ENCODE measurements at regions not wholly inside any gene's neighbourhood (a gene's known extent, or its start where the extent isn't known, plus 50 kb on each side); places are given as distances from the start of the nearest gene placed in this dataset.

- TF ChIP-seq MYC (IDR thresholded peaks at IDR 0.05; ENCODE audit: low read depth, low read length) (no peak), POLR2A (IDR thresholded peaks at IDR 0.05; ENCODE audit: low read depth, low read length) (no peak), JUN (IDR thresholded peaks at IDR 0.05; ENCODE audit: borderline replicate concordance, insufficient read depth, insufficient read length, low read depth) (no peak)
- TF ChIP-seq, protein P1, sequence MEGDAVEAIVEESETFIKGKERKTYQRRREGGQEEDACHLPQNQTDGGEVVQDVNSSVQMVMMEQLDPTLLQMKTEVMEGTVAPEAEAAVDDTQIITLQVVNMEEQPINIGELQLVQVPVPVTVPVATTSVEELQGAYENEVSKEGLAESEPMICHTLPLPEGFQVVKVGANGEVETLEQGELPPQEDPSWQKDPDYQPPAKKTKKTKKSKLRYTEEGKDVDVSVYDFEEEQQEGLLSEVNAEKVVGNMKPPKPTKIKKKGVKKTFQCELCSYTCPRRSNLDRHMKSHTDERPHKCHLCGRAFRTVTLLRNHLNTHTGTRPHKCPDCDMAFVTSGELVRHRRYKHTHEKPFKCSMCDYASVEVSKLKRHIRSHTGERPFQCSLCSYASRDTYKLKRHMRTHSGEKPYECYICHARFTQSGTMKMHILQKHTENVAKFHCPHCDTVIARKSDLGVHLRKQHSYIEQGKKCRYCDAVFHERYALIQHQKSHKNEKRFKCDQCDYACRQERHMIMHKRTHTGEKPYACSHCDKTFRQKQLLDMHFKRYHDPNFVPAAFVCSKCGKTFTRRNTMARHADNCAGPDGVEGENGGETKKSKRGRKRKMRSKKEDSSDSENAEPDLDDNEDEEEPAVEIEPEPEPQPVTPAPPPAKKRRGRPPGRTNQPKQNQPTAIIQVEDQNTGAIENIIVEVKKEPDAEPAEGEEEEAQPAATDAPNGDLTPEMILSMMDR (IDR thresholded peaks at IDR 0.05; ENCODE audit: extremely low read depth in 1 of 2, insufficient read depth in 1 of 2, low read depth in 1 of 2, low read length in 2 of 2): no peak
These were observed 2840.3 kb upstream of the PCDH20 start for GRCh38 chr13:64255988-64256387.

Data from endothelial cell of umbilical vein (primary cell).